Activated CD8-positive, alpha-beta memory T cell treated with anti-CD3 and anti-CD28 coated beads for 24 hours (primary cell): ENCODE measurements at regions not wholly inside any gene's neighbourhood (a gene's known extent, or its start where the extent isn't known, plus 50 kb on each side); places are given as distances from the start of the nearest gene placed in this dataset.
"Not testable (repeated sequence)": the region's sequence is repeated elsewhere in the genome, so short reads cannot be mapped to it uniquely, and the experiment has no call there.

ENCODE experiments used
- DNase-seq: peaks from one replicate; pipeline ENCODE4 v3.0.0-alpha.2; 2020

DNA sequence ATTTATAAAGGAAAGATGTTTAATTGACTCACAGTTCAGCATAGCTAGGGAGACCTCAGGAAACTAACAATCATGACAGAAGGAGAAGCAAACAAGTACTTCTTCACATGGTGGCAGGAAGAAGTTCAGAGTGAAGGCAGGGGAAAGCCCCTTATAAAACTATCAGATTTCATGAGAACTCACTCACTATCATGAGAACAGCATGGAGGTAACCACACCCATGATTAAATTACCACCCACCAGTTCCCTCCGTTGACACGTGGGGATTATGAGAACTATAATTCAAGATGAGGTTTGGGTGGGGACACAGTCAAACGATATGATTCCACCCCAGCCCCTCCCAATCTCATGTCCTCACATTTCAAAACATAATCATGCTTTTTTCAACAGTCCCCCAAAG, 124.2 kb upstream of the PCGF5 start:
- no peak for DNase-seq

GRCh38 chr10:91097313-91097712, 123.2 kb upstream of the PCGF5 start:
- DNase-seq, result no peak

DNA sequence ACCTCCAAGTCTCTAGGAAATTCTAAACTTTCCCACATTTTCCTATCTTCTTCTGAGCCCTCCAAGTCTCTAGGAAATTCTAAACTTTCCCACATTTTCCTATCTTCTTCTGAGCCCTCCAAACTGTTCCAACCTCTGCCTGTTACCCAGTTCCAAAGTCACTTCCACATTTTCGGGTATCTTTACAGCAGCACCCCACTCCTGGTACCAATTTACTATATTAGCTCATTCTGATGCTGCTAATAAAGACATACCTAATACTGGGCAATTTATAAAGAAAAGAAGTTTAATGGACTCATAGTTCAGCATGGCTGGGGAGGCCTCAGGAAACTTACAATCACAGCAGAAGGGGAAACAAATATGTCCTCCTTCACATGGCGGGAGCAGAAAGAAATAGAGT, 122.4 kb upstream of the PCGF5 start:
- not testable (repeated sequence) for DNase-seq

GRCh38 chr10:91103384-91104192, 116.9 kb upstream of the PCGF5 start:
- no peak for DNase-seq

DNA sequence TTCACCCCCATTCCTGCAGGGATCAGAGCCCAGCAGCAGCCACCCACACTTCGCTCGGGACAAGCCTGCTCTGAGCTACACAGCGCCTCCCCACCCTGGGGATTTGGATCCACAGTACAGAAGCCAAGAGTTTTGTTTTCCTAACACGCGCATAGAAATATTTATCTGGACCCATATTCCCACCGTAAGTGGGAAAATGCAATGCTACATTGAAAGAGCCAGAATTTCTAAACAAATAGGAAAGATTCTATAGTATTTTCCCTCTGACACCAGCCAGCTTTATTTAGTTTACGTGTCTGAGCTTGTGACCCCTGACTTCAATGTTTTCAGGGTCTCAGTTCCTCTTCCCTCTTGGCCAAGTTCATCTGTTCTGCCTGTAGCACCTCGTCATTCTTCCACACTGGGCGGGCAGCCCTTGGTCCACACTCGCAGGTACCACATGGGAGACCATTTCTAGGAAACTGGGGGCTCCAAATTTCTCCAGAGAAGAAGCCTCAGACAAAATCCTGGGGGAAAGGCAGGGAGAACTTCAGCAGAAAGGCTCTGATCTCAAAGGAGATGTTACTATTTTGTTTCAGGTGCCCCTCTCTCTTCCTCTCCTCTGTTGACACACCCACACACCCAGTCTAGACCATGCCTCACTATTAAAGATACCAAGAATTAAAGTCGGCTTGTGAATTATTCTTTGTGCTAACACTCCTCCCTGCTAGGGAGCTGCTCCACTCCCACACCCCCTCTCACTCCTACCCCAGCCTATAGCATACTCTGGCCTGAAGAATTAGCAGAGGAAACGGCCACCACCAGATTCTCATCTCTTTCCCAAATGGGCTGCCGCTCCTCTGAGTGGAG, 116.0 kb upstream of the PCGF5 start:
- DNase-seq, result no peak

DNA sequence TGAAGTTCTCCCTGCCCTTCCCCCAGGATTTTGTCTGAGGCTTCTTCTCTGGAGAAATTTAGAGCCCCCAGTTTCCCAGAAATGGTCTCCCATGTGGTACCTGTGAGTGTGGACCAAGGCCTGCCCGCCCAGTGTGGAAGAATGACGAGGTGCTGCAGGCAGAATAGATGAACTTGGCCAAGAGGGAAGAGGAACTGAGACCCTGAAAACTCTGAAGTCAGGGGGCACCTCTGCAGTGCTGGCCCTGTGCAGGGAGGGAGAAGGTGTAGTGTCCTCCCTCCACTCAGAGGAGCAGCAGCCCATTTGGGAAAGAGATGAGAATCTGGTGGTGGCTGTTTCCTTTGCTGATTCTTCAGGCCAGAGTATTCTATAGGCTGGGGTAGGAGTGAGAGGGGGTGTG, 115.2 kb upstream of the PCGF5 start:
- no peak for DNase-seq

GRCh38 chr10:91108820-91109219, 111.6 kb upstream of the PCGF5 start:
- no peak for DNase-seq

DNA sequence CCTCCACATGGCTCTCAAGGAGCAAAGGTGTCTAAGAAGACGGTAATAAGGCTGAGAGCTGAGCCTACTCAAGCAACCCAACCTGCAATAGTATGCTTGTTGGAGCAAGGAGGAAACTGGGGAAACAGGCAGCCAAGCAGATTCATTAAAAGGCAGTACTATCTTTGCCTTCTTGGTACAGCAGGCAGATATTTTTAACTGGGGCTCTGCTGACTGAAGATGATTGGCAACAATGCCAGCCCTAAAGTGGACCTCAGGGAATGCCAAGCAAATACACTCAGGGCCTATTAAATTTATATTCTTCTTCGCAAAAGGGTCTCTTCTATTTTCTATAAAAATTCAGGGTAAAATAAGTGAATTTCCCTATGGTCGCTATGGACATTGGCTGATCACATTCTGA, 109.4 kb upstream of the PCGF5 start:
- no peak for DNase-seq

DNA sequence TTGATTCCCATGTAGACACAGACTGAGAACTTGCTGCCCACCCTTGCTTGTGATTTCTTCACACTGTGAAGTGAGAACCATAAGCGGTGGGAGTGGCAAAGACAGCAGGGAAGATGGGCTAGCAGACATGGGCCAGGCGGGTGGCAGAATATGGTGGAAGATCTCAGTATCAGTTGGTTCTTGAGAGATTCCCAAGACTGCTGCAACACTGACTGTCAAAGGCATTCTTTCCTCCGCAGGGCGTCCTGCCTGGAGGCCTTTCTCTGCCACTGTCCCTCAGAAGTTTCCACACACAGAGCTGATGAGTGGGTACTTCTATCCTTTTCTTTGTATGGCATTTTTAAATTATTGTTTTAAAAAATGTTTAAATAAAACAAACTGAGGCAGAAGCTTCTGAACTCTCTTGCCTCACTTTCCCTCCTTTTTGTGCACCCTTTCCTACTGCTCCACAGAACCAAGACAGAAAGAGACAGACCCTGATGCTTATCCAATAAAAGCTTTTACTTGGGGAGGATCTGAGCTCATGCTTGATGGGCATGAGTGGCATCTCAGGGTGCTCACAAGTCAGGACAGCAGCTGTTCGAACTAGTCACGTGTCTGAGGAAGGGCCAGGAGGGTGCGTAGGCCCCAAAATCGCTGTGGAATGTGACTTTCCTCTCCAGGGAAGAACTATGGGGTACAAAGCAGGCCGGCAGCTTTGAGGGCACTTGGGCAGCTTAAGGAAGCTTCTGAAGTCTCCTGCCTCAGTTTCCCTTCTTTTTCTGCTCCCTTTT, 104.7 kb upstream of the PCGF5 start:
- DNase-seq, result no peak

- DNase-seq, result no peak
These were observed 103.0 kb upstream of the PCGF5 start for GRCh38 chr10:91117505-91117904.

GRCh38 chr10:91120348-91120747, 100.1 kb upstream of the PCGF5 start:
- DNase-seq, result no peak

- no peak for DNase-seq
These were observed 97.2 kb upstream of the PCGF5 start for GRCh38 chr10:91123261-91123660.

GRCh38 chr10:91124016-91124415, 96.4 kb upstream of the PCGF5 start:
- no peak for DNase-seq

DNA sequence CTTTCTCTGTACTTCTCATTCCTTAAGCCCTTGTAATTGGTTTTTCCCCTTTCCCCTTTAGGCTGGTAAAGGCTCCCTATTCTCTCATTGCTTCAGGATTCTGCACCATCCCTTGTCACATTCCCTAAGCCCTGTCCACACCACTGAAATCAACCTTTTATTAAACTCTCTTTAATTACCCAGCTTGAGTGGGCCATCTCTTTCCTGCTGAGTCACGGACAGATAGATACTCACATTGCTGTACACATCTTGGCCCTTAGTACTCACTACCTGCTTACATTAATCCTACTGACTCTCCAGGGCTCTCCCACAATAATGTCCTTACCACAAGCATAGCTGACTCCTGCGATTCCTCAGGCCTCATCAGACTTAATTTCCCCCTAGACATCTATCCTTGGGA, 94.0 kb upstream of the PCGF5 start:
- DNase-seq, result no peak

- no peak for DNase-seq
These were observed 93.0 kb upstream of the PCGF5 start for GRCh38 chr10:91127341-91128082.

- no peak for DNase-seq
These were observed 85.3 kb upstream of the PCGF5 start for GRCh38 chr10:91135113-91135512.

DNA sequence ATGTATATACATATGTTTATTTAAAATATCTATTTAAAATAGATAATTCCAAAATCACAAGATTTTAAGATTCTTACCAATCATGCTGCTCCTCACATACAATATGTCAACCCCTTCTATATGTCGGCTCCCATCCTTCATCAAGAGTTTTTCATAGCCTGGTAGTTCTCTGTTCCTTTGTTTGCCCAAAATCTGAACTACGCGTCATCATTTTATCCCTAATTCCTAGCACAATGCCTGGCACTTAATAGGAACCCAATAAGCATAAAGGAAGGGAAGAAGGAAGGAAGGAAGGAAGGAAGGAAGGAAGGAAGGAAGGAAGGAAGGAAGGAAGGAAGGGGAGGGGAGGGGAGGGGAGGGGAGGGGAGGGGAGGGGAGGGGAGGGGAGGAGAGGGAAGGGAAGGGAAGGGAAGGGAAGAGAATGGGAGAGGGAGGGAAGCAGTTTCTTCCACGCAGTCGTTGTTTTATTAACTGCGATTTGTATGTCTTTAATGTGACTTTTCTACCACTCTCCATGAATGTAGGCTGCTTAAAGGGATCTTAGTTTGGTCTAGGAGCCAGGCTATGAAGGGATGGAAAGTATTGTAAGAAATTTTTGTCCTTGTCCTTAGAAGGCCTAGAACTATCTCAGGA, 83.3 kb upstream of the PCGF5 start:
- no peak for DNase-seq

DNA sequence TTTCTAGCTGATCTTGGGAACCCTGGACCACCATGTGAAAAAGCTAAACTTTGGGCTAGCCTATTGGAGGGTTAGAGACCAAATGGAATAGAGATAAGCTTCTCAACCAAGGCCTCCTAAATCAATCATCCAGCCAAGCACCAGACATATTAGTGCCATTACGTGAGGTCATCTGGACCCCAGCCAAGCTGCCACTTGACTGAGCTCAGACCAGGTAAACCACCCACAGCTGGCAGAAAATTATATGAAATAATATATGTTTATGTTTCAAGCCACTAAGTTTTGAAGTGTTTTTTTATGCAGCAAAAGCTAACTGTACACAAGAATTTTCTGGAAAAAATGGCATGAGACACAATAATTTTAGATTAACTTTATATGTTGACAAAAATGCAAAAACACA, 82.6 kb upstream of the PCGF5 start:
- no peak for DNase-seq

GRCh38 chr10:91140995-91141549, 79.4 kb upstream of the PCGF5 start:
- DNase-seq, result no peak

DNA sequence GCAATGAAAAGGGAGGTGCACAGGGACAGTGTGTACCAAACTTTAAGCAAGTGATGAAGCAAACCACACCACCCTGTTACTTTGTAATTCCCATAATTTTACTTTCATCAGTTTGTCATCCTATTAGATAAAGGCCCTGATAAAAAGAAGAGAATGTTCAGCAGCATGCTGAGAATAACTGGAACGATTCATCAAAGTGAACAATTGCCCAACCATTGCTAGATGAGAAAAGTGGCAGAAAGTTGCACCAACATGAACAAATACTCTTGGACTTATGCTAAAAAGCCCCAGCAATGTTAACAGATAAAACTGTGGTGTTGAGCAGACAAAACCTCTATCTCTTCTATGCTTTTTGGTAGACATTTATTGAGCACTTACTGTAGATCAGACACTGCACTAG, 75.5 kb upstream of the PCGF5 start:
- no peak for DNase-seq

DNA sequence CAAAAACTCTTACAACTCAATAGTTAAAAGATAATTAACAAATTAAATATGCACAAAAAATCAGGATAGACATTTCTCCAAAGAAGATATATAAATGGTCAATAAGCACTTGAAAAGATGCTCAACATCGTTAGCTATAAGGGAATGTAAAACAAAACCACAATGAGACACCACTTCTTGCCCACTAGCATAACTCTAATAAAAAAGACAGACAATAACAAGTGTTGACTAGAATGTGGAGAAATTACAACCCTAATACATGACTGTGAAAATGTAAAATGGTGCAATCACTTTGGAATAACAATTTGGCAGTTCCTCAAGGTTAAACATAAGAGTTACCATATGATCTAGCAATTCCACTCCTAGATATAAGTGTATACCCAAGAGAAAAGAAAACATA, 74.3 kb upstream of the PCGF5 start:
- DNase-seq, result no peak

- DNase-seq, result no peak
These were observed 70.9 kb upstream of the PCGF5 start for GRCh38 chr10:91149550-91149949.
